OCI-LY7 (cell line): ENCODE measurements at regions not wholly inside any gene's neighbourhood (a gene's known extent, or its start where the extent isn't known, plus 50 kb on each side); places are given as distances from the start of the nearest gene placed in this dataset.

Experiments
- BruUV-seq: library from RNA; stranded (reverse); fragments of 400-500 nt; replicated peaks from 2 replicates; lab custom pipeline; 2021; lab: Mats Ljungman, UMichigan
- CTCF ChIA-PET: fragments of 300-600 bp; sonication (Branson Sonifier 250); formaldehyde crosslinking; loops from one replicate; lab custom pipeline; 2022; ENCODE audit warnings: antibody characterized with exemption; ENCODE audit not compliant: unreplicated experiment; lab: Charles Lee
- POLR2A ChIA-PET: fragments of 300-600 bp; sonication (Branson Sonifier 250); formaldehyde crosslinking; loops from one replicate; lab custom pipeline; 2022; ENCODE audit warnings: antibody characterized with exemption; lab: Charles Lee
- DNase-seq: peaks from one replicate; pipeline ENCODE4 v3.0.0-alpha.2; 2015; ENCODE audit warnings: low spot score
- H2AFZ ChIP-seq: fragments of 200-600 bp; sonication (generic), shearing (Covaris generic); 2 replicates; pipeline ENCODE4 v1.6.1; 2014; ENCODE audit warnings: mild to moderate bottlenecking, antibody characterized with exemption, low read length, moderate library complexity
- H3K27ac ChIP-seq: fragments of 200-600 bp; sonication (generic); 2 replicates; pipeline ENCODE4 v1.5.1; 2014; ENCODE audit warnings: mixed run types, low read depth, mild to moderate bottlenecking, moderate library complexity, low read length, inconsistent platforms; ENCODE audit not compliant: poor library complexity, severe bottlenecking
- H3K36me3 ChIP-seq: fragments of 200-600 bp; sonication (generic); 2 replicates; pipeline ENCODE4 v1.6.1; 2014; ENCODE audit warnings: mild to moderate bottlenecking, antibody characterized with exemption, low read length, moderate library complexity, mixed read lengths; ENCODE audit not compliant: insufficient read depth
- H3K4me1 ChIP-seq: fragments of 200-600 bp; sonication (generic); 2 replicates; pipeline ENCODE4 v1.5.1; 2014; ENCODE audit warnings: mild to moderate bottlenecking, low read length; ENCODE audit not compliant: insufficient read depth, poor library complexity, severe bottlenecking
- H3K4me2 ChIP-seq: fragments of 200-600 bp; sonication (generic); 2 replicates; pipeline ENCODE4 v1.6.1; 2014; ENCODE audit warnings: mild to moderate bottlenecking, low read length
- H3K4me3 ChIP-seq: fragments of 200-600 bp; sonication (generic); 2 replicates; pipeline ENCODE4 v1.5.1; 2014; ENCODE audit warnings: mild to moderate bottlenecking, low read depth, low read length; ENCODE audit not compliant: poor library complexity, severe bottlenecking
- H3K79me2 ChIP-seq: fragments of 200-600 bp; sonication (generic); 2 replicates; pipeline ENCODE4 v1.6.1; 2016; ENCODE audit warnings: low read depth, mild to moderate bottlenecking, low read length, moderate library complexity, mixed read lengths; ENCODE audit not compliant: insufficient read depth
- H3K9me2 ChIP-seq: fragments of 200-600 bp; sonication (generic); 2 replicates; pipeline ENCODE4 v1.6.1; 2016; ENCODE audit warnings: mild to moderate bottlenecking, low read length, mixed read lengths; ENCODE audit not compliant: insufficient read depth
- H3K9me3 ChIP-seq: fragments of 200-600 bp; sonication (generic); 2 replicates; pipeline ENCODE4 v1.6.1; 2014; ENCODE audit warnings: mild to moderate bottlenecking, mixed run types, low read length, mixed read lengths
- H4K20me1 ChIP-seq: fragments of 200-600 bp; sonication (generic); 2 replicates; pipeline ENCODE4 v1.6.1; 2014; ENCODE audit warnings: mild to moderate bottlenecking, antibody characterized with exemption, low read length, moderate library complexity, mixed read lengths; ENCODE audit not compliant: insufficient read depth
- CTCF ChIP-seq: fragments of 200-600 bp; sonication (generic); conservative IDR thresholded peaks from 2 replicates; pipeline ENCODE4 v1.5.1; 2014; ENCODE audit warnings: mild to moderate bottlenecking, antibody characterized with exemption, low read length, moderate library complexity, mixed read lengths
- EZH2phosphoT487 ChIP-seq: fragments of 200-600 bp; sonication (generic); IDR thresholded peaks from 2 replicates; pipeline ENCODE4 v1.6.1; 2018; ENCODE audit warnings: low read depth, borderline replicate concordance, mild to moderate bottlenecking, mixed run types, antibody characterized with exemption, low read length, moderate library complexity, mixed read lengths
- intact Hi-C: fragments of 100-400 bp; cut with micrococcal nuclease; formaldehyde crosslinking; loops from one replicate; pipeline ENCODE4 v1.10.0; 2022; ENCODE audit not compliant: unreplicated experiment

- CTCF ChIA-PET, result no interaction called here
- BruUV-seq, result no TSS peak
- Histone ChIP-seq H3K4me3 (no peak overlapping the region), H3K9me2 (no peaks in the 10 kb centered on the region), H3K79me2 (no peaks in the 10 kb centered on the region), H3K9me3 (no peaks in the 10 kb centered on the region), H3K36me3 (no peaks in the 10 kb centered on the region), H3K4me2 (no peak overlapping the region), H2AFZ (no peak overlapping the region), H3K4me1 (no peaks in the 10 kb centered on the region), H4K20me1 (no peaks in the 10 kb centered on the region), H3K27ac (no peak overlapping the region)
- intact Hi-C loops, result no loop called here
- TF ChIP-seq CTCF, result no peak
- no peak for TF ChIP-seq EZH2phosphoT487
- no peak for DNase-seq
- POLR2A ChIA-PET, result no interaction called here
Observed at GRCh38 chr7:54349229-54349628, 192.9 kb upstream of the VSTM2A start.

GRCh38 chr7:54354436-54354835 lies 187.7 kb upstream of the VSTM2A start:
- Histone ChIP-seq H3K4me3 (no peak overlapping the region), H3K27ac (no peak overlapping the region), H3K9me2 (no peaks in the 10 kb centered on the region), H2AFZ (no peak overlapping the region), H4K20me1 (no peaks in the 10 kb centered on the region), H3K9me3 (no peaks in the 10 kb centered on the region), H3K79me2 (no peaks in the 10 kb centered on the region), H3K36me3 (no peaks in the 10 kb centered on the region), H3K4me2 (no peak overlapping the region), H3K4me1 (no peaks in the 10 kb centered on the region)
- POLR2A ChIA-PET, result no interaction called here
- TF ChIP-seq EZH2phosphoT487 (no peak), CTCF (no peak)
- CTCF ChIA-PET, result no interaction called here
- intact Hi-C loops, result no loop called here
- DNase-seq, result no peak
- no TSS peak for BruUV-seq

GRCh38 chr7:54355842-54356241 lies 186.3 kb upstream of the VSTM2A start:
- Histone ChIP-seq H3K9me3 (no peaks in the 10 kb centered on the region), H4K20me1 (no peaks in the 10 kb centered on the region), H3K36me3 (no peaks in the 10 kb centered on the region), H3K27ac (no peak overlapping the region), H3K9me2 (no peaks in the 10 kb centered on the region), H3K79me2 (no peaks in the 10 kb centered on the region), H3K4me2 (no peak overlapping the region), H3K4me3 (no peak overlapping the region), H3K4me1 (no peaks in the 10 kb centered on the region), H2AFZ (no peak overlapping the region)
- POLR2A ChIA-PET, result no interaction called here
- no TSS peak for BruUV-seq
- no peak for TF ChIP-seq CTCF
- no peak for TF ChIP-seq EZH2phosphoT487
- CTCF ChIA-PET, result no interaction called here
- intact Hi-C loops, result no loop called here
- no peak for DNase-seq
